ENCODE measurements at regions not wholly inside any gene's neighbourhood (a gene's known extent, or its start where the extent isn't known, plus 50 kb on each side); places are given as distances from the start of the nearest gene placed in this dataset.

GRCh38 chr20:41939659-41940058 is 321.5 kb upstream of the CHD6 start:
- DNase-seq = no peak

GRCh38 chr20:41938353-41938752 is 320.2 kb upstream of the CHD6 start:
- no peak for DNase-seq

GRCh38 chr20:41935259-41935791 is 317.1 kb upstream of the CHD6 start:
- no peak for DNase-seq

- DNase-seq = no peak
These were observed 314.3 kb upstream of the CHD6 start for GRCh38 chr20:41932431-41932830.

- no peak for DNase-seq
These were observed 309.5 kb upstream of the CHD6 start for GRCh38 chr20:41927655-41928054.

- no peak for DNase-seq
These were observed 309.0 kb upstream of the CHD6 start for GRCh38 chr20:41927189-41927588.

- DNase-seq = no peak
These were observed 307.3 kb upstream of the CHD6 start for GRCh38 chr20:41925476-41925875.

GRCh38 chr20:41923624-41924023 is 305.4 kb upstream of the CHD6 start:
- DNase-seq = no peak

GRCh38 chr20:41913146-41913545 is 295.0 kb upstream of the CHD6 start:
- no peak for DNase-seq

- no peak for DNase-seq
These were observed 292.4 kb upstream of the CHD6 start for GRCh38 chr20:41910558-41910957.

GRCh38 chr20:41905199-41905598 is 287.0 kb upstream of the CHD6 start:
- DNase-seq = no peak

GRCh38 chr20:41903586-41903985 is 285.4 kb upstream of the CHD6 start:
- no peak for DNase-seq

- DNase-seq = no peak
These were observed 284.2 kb upstream of the CHD6 start for GRCh38 chr20:41902346-41902745.

GRCh38 chr20:41900201-41900691 is 282.1 kb upstream of the CHD6 start:
- DNase-seq = no peak

GRCh38 chr20:41897708-41898107 is 279.5 kb upstream of the CHD6 start:
- DNase-seq = no peak

GRCh38 chr20:41895241-41896032 is 277.3 kb upstream of the CHD6 start:
- no peak for DNase-seq

GRCh38 chr20:41894255-41894963 is 276.2 kb upstream of the CHD6 start:
- no peak for DNase-seq

GRCh38 chr20:41892031-41892430 is 273.9 kb upstream of the CHD6 start:
- DNase-seq = no peak

GRCh38 chr20:41889844-41890224 is 271.7 kb upstream of the CHD6 start:
- DNase-seq = no peak

GRCh38 chr20:41889126-41889843 is 271.1 kb upstream of the CHD6 start:
- DNase-seq = peak; percentile 2

- DNase-seq = no peak
These were observed 270.3 kb upstream of the CHD6 start for GRCh38 chr20:41888434-41888833.

- no peak for DNase-seq
These were observed 269.3 kb upstream of the CHD6 start for GRCh38 chr20:41887500-41887899.

GRCh38 chr20:41881466-41882046 is 263.4 kb upstream of the CHD6 start:
- no peak for DNase-seq

Measured in NCI-H510A treated with DMSO at 0.1 percent for 48 hours (cell line).